GM12891 (cell line): ENCODE measurements at regions not wholly inside any gene's neighbourhood (a gene's known extent, or its start where the extent isn't known, plus 50 kb on each side); places are given as distances from the start of the nearest gene placed in this dataset.

Source experiments
- POLR2A ChIP-seq: IDR thresholded peaks from 2 replicates; pipeline ENCODE4 v1.6.1; 2011; ENCODE audit warnings: low read depth, low read length, control low read depth
- POLR2AphosphoS5 ChIP-seq: IDR thresholded peaks from 2 replicates; pipeline ENCODE4 v1.6.1; 2011; ENCODE audit warnings: low read depth, low read length, control low read depth
- TAF1 ChIP-seq: IDR thresholded peaks from 2 replicates; pipeline ENCODE4 v1.6.1; 2011; ENCODE audit warnings: low read depth, low read length, control low read depth

GRCh38 chr6:85285934-85286333, 163.9 kb upstream of the NT5E start:
- TF ChIP-seq POLR2A (no peak), POLR2AphosphoS5 (no peak), TAF1 (no peak)
